ENCODE measurements at regions not wholly inside any gene's neighbourhood (a gene's known extent, or its start where the extent isn't known, plus 50 kb on each side); places are given as distances from the start of the nearest gene placed in this dataset.
"Not testable (repeated sequence)": the region's sequence is repeated elsewhere in the genome, so short reads cannot be mapped to it uniquely, and the experiment has no call there.

- DNase-seq (ENCODE audit: low spot score in 2 of 2) (peak in 1 of 2 donors; percentile 11), FAIRE-seq (no peak)
Measured at GRCh38 chr5:9765419-9766140, 135.4 kb upstream of the TAS2R1 start.

- no peak for DNase-seq (ENCODE audit: low spot score in 2 of 2)
- FAIRE-seq, result no peak
Measured at GRCh38 chr5:9761706-9762105, 131.6 kb upstream of the TAS2R1 start.

GRCh38 chr5:9752670-9753069 is 122.5 kb upstream of the TAS2R1 start:
- not testable (repeated sequence) for DNase-seq (ENCODE audit: low spot score in 2 of 2); FAIRE-seq

GRCh38 chr5:9743507-9743906 is 113.4 kb upstream of the TAS2R1 start:
- DNase-seq (ENCODE audit: low spot score in 2 of 2), result no peak
- FAIRE-seq, result no peak

GRCh38 chr5:9742848-9743247 is 112.7 kb upstream of the TAS2R1 start:
- FAIRE-seq, result no peak
- no peak for DNase-seq (ENCODE audit: low spot score in 2 of 2)

GRCh38 chr5:9739135-9739534 is 109.0 kb upstream of the TAS2R1 start:
- FAIRE-seq, result no peak
- no peak for DNase-seq (ENCODE audit: low spot score in 2 of 2)

- no peak for DNase-seq (ENCODE audit: low spot score in 2 of 2)
- no peak for FAIRE-seq
Measured at GRCh38 chr5:9737265-9737664, 107.1 kb upstream of the TAS2R1 start.

- FAIRE-seq, result no peak
- DNase-seq (ENCODE audit: low spot score in 2 of 2), result no peak
Measured at GRCh38 chr5:9733486-9733885, 103.3 kb upstream of the TAS2R1 start.

- FAIRE-seq (no peak), DNase-seq (ENCODE audit: low spot score in 2 of 2) (no peak)
Measured at GRCh38 chr5:9731159-9731558, 101.0 kb upstream of the TAS2R1 start.

- DNase-seq (ENCODE audit: low spot score in 2 of 2) (no peak), FAIRE-seq (no peak)
Measured at GRCh38 chr5:9728261-9728660, 98.1 kb upstream of the TAS2R1 start.

- DNase-seq (ENCODE audit: low spot score in 2 of 2) (no peak), FAIRE-seq (no peak)
Measured at GRCh38 chr5:9726931-9727330, 96.8 kb upstream of the TAS2R1 start.

GRCh38 chr5:9725265-9725664 is 95.1 kb upstream of the TAS2R1 start:
- DNase-seq (ENCODE audit: low spot score in 2 of 2); FAIRE-seq: not testable (repeated sequence)

GRCh38 chr5:9724707-9725106 is 94.6 kb upstream of the TAS2R1 start:
- FAIRE-seq (no peak), DNase-seq (ENCODE audit: low spot score in 2 of 2) (no peak)

GRCh38 chr5:9722601-9723180 is 92.5 kb upstream of the TAS2R1 start:
- DNase-seq (ENCODE audit: low spot score in 2 of 2) (no peak), FAIRE-seq (no peak)

GRCh38 chr5:9721161-9721560 is 91.0 kb upstream of the TAS2R1 start:
- no peak for FAIRE-seq
- DNase-seq (ENCODE audit: low spot score in 2 of 2), result no peak

- no peak for DNase-seq (ENCODE audit: low spot score in 2 of 2)
- FAIRE-seq, result no peak
Measured at GRCh38 chr5:9720361-9720760, 90.2 kb upstream of the TAS2R1 start.

GRCh38 chr5:9716838-9717281 is 86.7 kb upstream of the TAS2R1 start:
- DNase-seq (ENCODE audit: low spot score in 2 of 2) (no peak), FAIRE-seq (no peak)

GRCh38 chr5:9715891-9716335 is 85.8 kb upstream of the TAS2R1 start:
- no peak for FAIRE-seq

GRCh38 chr5:9713959-9714586 is 83.9 kb upstream of the TAS2R1 start:
- FAIRE-seq, result no peak

More at GRCh38 chr5:9715891-9716335, 85.8 kb upstream of the TAS2R1 start:
- DNase-seq (ENCODE audit: low spot score in 2 of 2), result no peak

GRCh38 chr5:9713356-9713755 is 83.2 kb upstream of the TAS2R1 start:
- DNase-seq (ENCODE audit: low spot score in 2 of 2) (no peak), FAIRE-seq (no peak)

More at GRCh38 chr5:9713959-9714586, 83.9 kb upstream of the TAS2R1 start:
- no peak for DNase-seq (ENCODE audit: low spot score in 2 of 2)

GRCh38 chr5:9712911-9713310 is 82.8 kb upstream of the TAS2R1 start:
- DNase-seq (ENCODE audit: low spot score in 2 of 2), result no peak
- FAIRE-seq, result no peak

GRCh38 chr5:9712506-9712905 is 82.4 kb upstream of the TAS2R1 start:
- DNase-seq (ENCODE audit: low spot score in 2 of 2) (no peak), FAIRE-seq (no peak)
